ENCODE measurements at regions not wholly inside any gene's neighbourhood (a gene's known extent, or its start where the extent isn't known, plus 50 kb on each side); places are given as distances from the start of the nearest gene placed in this dataset.

DNA sequence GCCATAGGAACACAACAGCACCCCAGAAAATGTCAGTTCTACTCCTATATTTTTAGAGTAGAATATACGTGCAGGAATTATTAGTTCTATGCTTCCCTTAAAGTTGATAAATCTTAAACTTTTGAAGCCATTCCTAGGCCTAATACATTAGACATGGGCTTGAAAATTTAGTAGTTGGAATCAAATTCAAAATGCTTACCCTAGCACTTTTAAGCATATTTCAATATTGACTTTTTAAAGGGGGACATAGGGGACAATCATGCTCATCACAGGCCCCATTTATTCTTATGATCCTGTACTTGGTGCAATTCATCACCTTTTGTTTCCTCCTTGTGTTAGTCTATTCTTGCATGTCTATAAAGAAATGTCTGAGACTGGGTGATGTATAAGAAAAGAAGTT lies 129.0 kb downstream of the FAM174A start:
- H2AFZ ChIP-seq: peak overlapping the region; percentile 64; the same call in 1 of the 2 replicates

More for the DNA sequence above, 129.0 kb downstream of the FAM174A start:
- no peak for TF ChIP-seq POLR2AphosphoS5 (IDR thresholded peaks at IDR 0.05; ENCODE audit: low read depth)
- TF ChIP-seq CREB1 (CRISPR knock-in tag; IDR thresholded peaks at IDR 0.05; ENCODE audit: low read depth): no peak
- no peak for TF ChIP-seq STAT1 (IDR thresholded peaks at IDR 0.05; ENCODE audit: unreplicated experiment)
- TF ChIP-seq EZH2phosphoT487 (IDR thresholded peaks at IDR 0.05; ENCODE audit: unreplicated experiment): no peak
- TF ChIP-seq, protein P1, sequence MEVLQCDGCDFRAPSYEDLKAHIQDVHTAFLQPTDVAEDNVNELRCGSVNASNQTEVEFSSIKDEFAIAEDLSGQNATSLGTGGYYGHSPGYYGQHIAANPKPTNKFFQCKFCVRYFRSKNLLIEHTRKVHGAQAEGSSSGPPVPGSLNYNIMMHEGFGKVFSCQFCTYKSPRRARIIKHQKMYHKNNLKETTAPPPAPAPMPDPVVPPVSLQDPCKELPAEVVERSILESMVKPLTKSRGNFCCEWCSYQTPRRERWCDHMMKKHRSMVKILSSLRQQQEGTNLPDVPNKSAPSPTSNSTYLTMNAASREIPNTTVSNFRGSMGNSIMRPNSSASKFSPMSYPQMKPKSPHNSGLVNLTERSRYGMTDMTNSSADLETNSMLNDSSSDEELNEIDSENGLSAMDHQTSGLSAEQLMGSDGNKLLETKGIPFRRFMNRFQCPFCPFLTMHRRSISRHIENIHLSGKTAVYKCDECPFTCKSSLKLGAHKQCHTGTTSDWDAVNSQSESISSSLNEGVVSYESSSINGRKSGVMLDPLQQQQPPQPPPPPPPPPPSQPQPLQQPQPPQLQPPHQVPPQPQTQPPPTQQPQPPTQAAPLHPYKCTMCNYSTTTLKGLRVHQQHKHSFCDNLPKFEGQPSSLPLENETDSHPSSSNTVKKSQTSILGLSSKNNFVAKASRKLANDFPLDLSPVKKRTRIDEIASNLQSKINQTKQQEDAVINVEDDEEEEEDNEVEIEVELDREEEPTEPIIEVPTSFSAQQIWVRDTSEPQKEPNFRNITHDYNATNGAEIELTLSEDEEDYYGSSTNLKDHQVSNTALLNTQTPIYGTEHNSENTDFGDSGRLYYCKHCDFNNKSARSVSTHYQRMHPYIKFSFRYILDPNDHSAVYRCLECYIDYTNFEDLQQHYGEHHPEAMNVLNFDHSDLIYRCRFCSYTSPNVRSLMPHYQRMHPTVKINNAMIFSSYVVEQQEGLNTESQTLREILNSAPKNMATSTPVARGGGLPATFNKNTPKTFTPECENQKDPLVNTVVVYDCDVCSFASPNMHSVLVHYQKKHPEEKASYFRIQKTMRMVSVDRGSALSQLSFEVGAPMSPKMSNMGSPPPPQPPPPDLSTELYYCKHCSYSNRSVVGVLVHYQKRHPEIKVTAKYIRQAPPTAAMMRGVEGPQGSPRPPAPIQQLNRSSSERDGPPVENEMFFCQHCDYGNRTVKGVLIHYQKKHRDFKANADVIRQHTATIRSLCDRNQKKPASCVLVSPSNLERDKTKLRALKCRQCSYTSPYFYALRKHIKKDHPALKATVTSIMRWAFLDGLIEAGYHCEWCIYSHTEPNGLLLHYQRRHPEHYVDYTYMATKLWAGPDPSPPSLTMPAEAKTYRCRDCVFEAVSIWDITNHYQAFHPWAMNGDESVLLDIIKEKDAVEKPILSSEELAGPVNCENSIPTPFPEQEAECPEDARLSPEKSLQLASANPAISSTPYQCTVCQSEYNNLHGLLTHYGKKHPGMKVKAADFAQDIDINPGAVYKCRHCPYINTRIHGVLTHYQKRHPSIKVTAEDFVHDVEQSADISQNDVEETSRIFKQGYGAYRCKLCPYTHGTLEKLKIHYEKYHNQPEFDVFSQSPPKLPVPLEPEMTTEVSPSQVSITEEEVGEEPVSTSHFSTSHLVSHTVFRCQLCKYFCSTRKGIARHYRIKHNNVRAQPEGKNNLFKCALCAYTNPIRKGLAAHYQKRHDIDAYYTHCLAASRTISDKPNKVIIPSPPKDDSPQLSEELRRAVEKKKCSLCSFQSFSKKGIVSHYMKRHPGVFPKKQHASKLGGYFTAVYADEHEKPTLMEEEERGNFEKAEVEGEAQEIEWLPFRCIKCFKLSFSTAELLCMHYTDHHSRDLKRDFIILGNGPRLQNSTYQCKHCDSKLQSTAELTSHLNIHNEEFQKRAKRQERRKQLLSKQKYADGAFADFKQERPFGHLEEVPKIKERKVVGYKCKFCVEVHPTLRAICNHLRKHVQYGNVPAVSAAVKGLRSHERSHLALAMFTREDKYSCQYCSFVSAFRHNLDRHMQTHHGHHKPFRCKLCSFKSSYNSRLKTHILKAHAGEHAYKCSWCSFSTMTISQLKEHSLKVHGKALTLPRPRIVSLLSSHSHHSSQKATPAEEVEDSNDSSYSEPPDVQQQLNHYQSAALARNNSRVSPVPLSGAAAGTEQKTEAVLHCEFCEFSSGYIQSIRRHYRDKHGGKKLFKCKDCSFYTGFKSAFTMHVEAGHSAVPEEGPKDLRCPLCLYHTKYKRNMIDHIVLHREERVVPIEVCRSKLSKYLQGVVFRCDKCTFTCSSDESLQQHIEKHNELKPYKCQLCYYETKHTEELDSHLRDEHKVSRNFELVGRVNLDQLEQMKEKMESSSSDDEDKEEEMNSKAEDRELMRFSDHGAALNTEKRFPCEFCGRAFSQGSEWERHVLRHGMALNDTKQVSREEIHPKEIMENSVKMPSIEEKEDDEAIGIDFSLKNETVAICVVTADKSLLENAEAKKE (CRISPR knock-in tag; IDR thresholded peaks at IDR 0.05): no peak
- no peak for TF ChIP-seq ETS1 (IDR thresholded peaks at IDR 0.05)
- TF ChIP-seq EZH2 (IDR thresholded peaks at IDR 0.05; ENCODE audit: low read depth, unreplicated experiment): no peak
- TF ChIP-seq ZNF331 (CRISPR knock-in tag; IDR thresholded peaks at IDR 0.05; ENCODE audit: low read depth): no peak
- no peak for TF ChIP-seq CTCF (conservative IDR thresholded peaks at IDR 0.05; ENCODE audit: low read depth in 2 of 2)
- no peak for TF ChIP-seq REST (IDR thresholded peaks at IDR 0.05; ENCODE audit: unreplicated experiment)
- TF ChIP-seq ZNF114 (CRISPR knock-in tag; IDR thresholded peaks at IDR 0.05): no peak
- TF ChIP-seq NANOG (IDR thresholded peaks at IDR 0.05; ENCODE audit: borderline replicate concordance): no peak
- no peak for TF ChIP-seq JUNB (IDR thresholded peaks at IDR 0.05; ENCODE audit: unreplicated experiment)
- H3K79me2 ChIP-seq (replicated peaks; ENCODE audit: insufficient read depth): no peaks in the 10 kb centered on the region
- H4K20me1 ChIP-seq (replicated peaks; ENCODE audit: insufficient read depth): no peaks in the 10 kb centered on the region
- H3K27ac ChIP-seq (ENCODE audit: low read depth): no peak overlapping the region
- no peaks in the 10 kb centered on the region for H3K9me3 Mint-ChIP-seq
- no peak overlapping the region for H3K27ac Mint-ChIP-seq
- no peaks in the 10 kb centered on the region for H3K27me3 ChIP-seq (ENCODE audit: insufficient read depth)
- H3F3A ChIP-seq (replicated peaks; ENCODE audit: low read depth): no peaks in the 10 kb centered on the region
- no peaks in the 10 kb centered on the region for H3K36me3 Mint-ChIP-seq (ENCODE audit: low read depth)
- H3K27me3 Mint-ChIP-seq (ENCODE audit: insufficient read depth, low read depth, poor library complexity): no peaks in the 10 kb centered on the region
- no peaks in the 10 kb centered on the region for H3K4me1 ChIP-seq (ENCODE audit: insufficient read depth)
- 0 out of 2 replicates have a peak, but pooled peaks cover 3% of the 10 kb centered on the region for H3K9me2 ChIP-seq (ENCODE audit: insufficient read depth)
- no peak for ATAC-seq
- peaks cover 4% of the 10 kb centered on the region; the same call in 1 of the 3 replicates for H3K4me1 Mint-ChIP-seq
- no peaks in the 10 kb centered on the region for H3K36me3 ChIP-seq (ENCODE audit: insufficient read depth)
- H3K4me3 Mint-ChIP-seq: no peak overlapping the region
- H3K4me3 ChIP-seq: no peak overlapping the region
- H3K4me2 ChIP-seq: no peak overlapping the region
- DNase-seq (ENCODE audit: low spot score): no peak

All from GM23338 (cell line).